ENCODE measurements at regions not wholly inside any gene's neighbourhood (a gene's known extent, or its start where the extent isn't known, plus 50 kb on each side); places are given as distances from the start of the nearest gene placed in this dataset.

DNA sequence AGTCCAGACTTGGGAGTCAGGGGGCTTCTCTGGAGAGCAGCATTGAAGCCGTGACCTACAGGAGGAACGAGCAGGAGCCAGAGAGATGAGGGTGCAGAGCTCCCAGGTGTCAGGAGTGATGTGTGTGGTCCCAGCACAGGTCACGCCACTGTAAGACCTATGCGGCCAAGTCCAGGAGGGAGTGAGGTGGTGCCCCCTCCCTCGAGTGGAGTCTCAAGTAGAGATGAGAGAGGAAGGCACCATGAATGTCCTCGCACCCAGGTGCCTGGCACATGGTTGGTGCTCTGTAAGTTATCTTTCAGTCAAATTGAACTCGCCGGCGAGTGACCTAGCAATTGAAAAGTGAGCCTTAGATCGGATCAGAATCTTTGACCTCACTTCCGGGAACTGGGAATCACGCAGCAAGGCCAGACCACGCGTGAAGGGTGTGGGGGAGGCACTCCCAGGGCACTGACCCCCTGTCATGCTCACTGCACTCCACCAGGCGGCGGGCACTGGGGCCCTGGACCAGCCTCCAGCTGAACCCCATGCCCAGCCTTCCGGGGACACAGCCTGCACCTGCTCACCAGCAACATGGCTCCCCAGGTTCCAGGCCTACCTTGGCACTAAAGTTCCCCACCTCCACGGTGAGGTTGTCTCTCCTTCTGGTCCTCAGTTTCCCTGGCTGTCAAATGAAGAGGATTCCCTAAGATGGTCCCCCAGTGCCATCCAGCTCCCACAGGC is 127.4 kb downstream of the HMX1 start:
- TF ChIP-seq SIN3A (IDR thresholded peaks at IDR 0.05; ENCODE audit: borderline replicate concordance, insufficient read depth, low read length) (no peak), POLR2AphosphoS5 (IDR thresholded peaks at IDR 0.05; ENCODE audit: low read depth, low read length) (no peak), FOXP2 (optimal IDR thresholded peaks at IDR 0.05; ENCODE audit: borderline replicate concordance, extremely low read depth, extremely low read length, insufficient read depth) (no peak), TAF1 (IDR thresholded peaks at IDR 0.05; ENCODE audit: borderline replicate concordance, insufficient read depth, low read length) (no peak)
- TF ChIP-seq, protein P1, sequence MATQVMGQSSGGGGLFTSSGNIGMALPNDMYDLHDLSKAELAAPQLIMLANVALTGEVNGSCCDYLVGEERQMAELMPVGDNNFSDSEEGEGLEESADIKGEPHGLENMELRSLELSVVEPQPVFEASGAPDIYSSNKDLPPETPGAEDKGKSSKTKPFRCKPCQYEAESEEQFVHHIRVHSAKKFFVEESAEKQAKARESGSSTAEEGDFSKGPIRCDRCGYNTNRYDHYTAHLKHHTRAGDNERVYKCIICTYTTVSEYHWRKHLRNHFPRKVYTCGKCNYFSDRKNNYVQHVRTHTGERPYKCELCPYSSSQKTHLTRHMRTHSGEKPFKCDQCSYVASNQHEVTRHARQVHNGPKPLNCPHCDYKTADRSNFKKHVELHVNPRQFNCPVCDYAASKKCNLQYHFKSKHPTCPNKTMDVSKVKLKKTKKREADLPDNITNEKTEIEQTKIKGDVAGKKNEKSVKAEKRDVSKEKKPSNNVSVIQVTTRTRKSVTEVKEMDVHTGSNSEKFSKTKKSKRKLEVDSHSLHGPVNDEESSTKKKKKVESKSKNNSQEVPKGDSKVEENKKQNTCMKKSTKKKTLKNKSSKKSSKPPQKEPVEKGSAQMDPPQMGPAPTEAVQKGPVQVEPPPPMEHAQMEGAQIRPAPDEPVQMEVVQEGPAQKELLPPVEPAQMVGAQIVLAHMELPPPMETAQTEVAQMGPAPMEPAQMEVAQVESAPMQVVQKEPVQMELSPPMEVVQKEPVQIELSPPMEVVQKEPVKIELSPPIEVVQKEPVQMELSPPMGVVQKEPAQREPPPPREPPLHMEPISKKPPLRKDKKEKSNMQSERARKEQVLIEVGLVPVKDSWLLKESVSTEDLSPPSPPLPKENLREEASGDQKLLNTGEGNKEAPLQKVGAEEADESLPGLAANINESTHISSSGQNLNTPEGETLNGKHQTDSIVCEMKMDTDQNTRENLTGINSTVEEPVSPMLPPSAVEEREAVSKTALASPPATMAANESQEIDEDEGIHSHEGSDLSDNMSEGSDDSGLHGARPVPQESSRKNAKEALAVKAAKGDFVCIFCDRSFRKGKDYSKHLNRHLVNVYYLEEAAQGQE (IDR thresholded peaks at IDR 0.05; ENCODE audit: insufficient read depth in 1 of 2, low read depth in 2 of 2, low read length in 2 of 2): no peak

GRCh38 chr4:8742546-8742945 is 129.1 kb downstream of the HMX1 start:
- TF ChIP-seq POLR2AphosphoS5 (IDR thresholded peaks at IDR 0.05; ENCODE audit: low read depth, low read length): no peak
- TF ChIP-seq SIN3A (IDR thresholded peaks at IDR 0.05; ENCODE audit: borderline replicate concordance, insufficient read depth, low read length): no peak
- TF ChIP-seq FOXP2 (optimal IDR thresholded peaks at IDR 0.05; ENCODE audit: borderline replicate concordance, extremely low read depth, extremely low read length, insufficient read depth): no peak
- TF ChIP-seq, protein P1 (IDR thresholded peaks at IDR 0.05; ENCODE audit: insufficient read depth in 1 of 2, low read depth in 2 of 2, low read length in 2 of 2): no peak
- no peak for TF ChIP-seq TAF1 (IDR thresholded peaks at IDR 0.05; ENCODE audit: borderline replicate concordance, insufficient read depth, low read length)

GRCh38 chr4:8741513-8742226 is 130.0 kb downstream of the HMX1 start:
- no peak for TF ChIP-seq SIN3A (IDR thresholded peaks at IDR 0.05; ENCODE audit: borderline replicate concordance, insufficient read depth, low read length)
- TF ChIP-seq, protein P1 (IDR thresholded peaks at IDR 0.05; ENCODE audit: insufficient read depth in 1 of 2, low read depth in 2 of 2, low read length in 2 of 2): no peak
- TF ChIP-seq POLR2AphosphoS5 (IDR thresholded peaks at IDR 0.05; ENCODE audit: low read depth, low read length): no peak
- TF ChIP-seq TAF1 (IDR thresholded peaks at IDR 0.05; ENCODE audit: borderline replicate concordance, insufficient read depth, low read length): no peak
- no peak for TF ChIP-seq FOXP2 (optimal IDR thresholded peaks at IDR 0.05; ENCODE audit: borderline replicate concordance, extremely low read depth, extremely low read length, insufficient read depth)

GRCh38 chr4:8740666-8741395 is 130.8 kb downstream of the HMX1 start:
- TF ChIP-seq FOXP2 (optimal IDR thresholded peaks at IDR 0.05; ENCODE audit: borderline replicate concordance, extremely low read depth, extremely low read length, insufficient read depth) (no peak), POLR2AphosphoS5 (IDR thresholded peaks at IDR 0.05; ENCODE audit: low read depth, low read length) (no peak), TAF1 (IDR thresholded peaks at IDR 0.05; ENCODE audit: borderline replicate concordance, insufficient read depth, low read length) (no peak), SIN3A (IDR thresholded peaks at IDR 0.05; ENCODE audit: borderline replicate concordance, insufficient read depth, low read length) (no peak)
- TF ChIP-seq, protein P1 (IDR thresholded peaks at IDR 0.05; ENCODE audit: insufficient read depth in 1 of 2, low read depth in 2 of 2, low read length in 2 of 2): no peak

All from PFSK-1 (cell line).